ENCODE measurements at regions not wholly inside any gene's neighbourhood (a gene's known extent, or its start where the extent isn't known, plus 50 kb on each side); places are given as distances from the start of the nearest gene placed in this dataset.

DNA sequence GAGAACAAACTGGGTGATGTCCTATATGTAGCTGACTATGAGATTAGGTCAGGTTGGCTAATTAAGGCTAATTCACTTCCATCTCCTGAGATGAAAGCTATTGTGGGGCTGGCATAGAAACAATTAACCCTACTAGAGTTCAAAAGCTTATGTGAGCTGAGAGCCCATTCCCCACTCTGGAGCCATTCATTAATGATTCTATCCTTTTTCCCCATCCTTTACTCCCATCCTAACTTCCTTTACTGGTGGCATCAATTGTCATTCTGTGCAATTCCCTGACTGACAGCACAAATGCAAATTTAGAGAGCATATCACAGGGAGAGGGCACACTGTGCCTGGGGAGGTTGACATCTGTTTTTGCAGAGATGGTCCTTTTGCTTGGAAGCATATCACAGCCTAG, 103.9 kb downstream of the URB2 start:
- TF ChIP-seq, protein P1, sequence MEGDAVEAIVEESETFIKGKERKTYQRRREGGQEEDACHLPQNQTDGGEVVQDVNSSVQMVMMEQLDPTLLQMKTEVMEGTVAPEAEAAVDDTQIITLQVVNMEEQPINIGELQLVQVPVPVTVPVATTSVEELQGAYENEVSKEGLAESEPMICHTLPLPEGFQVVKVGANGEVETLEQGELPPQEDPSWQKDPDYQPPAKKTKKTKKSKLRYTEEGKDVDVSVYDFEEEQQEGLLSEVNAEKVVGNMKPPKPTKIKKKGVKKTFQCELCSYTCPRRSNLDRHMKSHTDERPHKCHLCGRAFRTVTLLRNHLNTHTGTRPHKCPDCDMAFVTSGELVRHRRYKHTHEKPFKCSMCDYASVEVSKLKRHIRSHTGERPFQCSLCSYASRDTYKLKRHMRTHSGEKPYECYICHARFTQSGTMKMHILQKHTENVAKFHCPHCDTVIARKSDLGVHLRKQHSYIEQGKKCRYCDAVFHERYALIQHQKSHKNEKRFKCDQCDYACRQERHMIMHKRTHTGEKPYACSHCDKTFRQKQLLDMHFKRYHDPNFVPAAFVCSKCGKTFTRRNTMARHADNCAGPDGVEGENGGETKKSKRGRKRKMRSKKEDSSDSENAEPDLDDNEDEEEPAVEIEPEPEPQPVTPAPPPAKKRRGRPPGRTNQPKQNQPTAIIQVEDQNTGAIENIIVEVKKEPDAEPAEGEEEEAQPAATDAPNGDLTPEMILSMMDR (optimal IDR thresholded peaks at IDR 0.05 in 1 of 3, IDR thresholded peaks at IDR 0.05 in 1 of 3, conservative IDR thresholded peaks at IDR 0.05 in 1 of 3; ENCODE audit: extremely low read depth in 1 of 3, insufficient read depth in 2 of 3, low read length in 3 of 3), result no peak
- TF ChIP-seq EZH2 (IDR thresholded peaks at IDR 0.05; ENCODE audit: low read length), result no peak
- Histone ChIP-seq H3K79me2 (ENCODE audit: control insufficient read depth, insufficient read depth, low read length) (no peaks in the 10 kb centered on the region), H2AFZ (ENCODE audit: control insufficient read depth, low read length) (no peak overlapping the region), H3K4me2 (ENCODE audit: control insufficient read depth, extremely low read depth, insufficient read depth, low read depth, low read length) (no peak overlapping the region), H3K9me3 (ENCODE audit: control insufficient read depth, low read depth, low read length) (no peaks in the 10 kb centered on the region), H3K9me1 (ENCODE audit: control insufficient read depth, extremely low read depth, insufficient read depth, low read length) (no peaks in the 10 kb centered on the region), H3K4me3 (ENCODE audit: control insufficient read depth in 2 of 3, extremely low read depth in 1 of 3, insufficient read depth in 2 of 3, low read depth in 1 of 3, low read length in 3 of 3) (no peak overlapping the region), H3K9ac (ENCODE audit: control insufficient read depth, extremely low read depth, insufficient read depth, low read length) (no peak overlapping the region), H3K27me3 (ENCODE audit: control insufficient read depth, extremely low read depth, insufficient read depth, low read length) (no peaks in the 10 kb centered on the region), H3K4me1 (ENCODE audit: control insufficient read depth, extremely low read depth, insufficient read depth, low read length) (no peaks in the 10 kb centered on the region), H3K27ac (ENCODE audit: control insufficient read depth, insufficient read depth, low read length) (no peak overlapping the region), H3K36me3 (ENCODE audit: control insufficient read depth in 2 of 2, extremely low read depth in 1 of 2, insufficient read depth in 2 of 2, low read length in 2 of 2) (no peaks in the 10 kb centered on the region), H4K20me1 (ENCODE audit: control insufficient read depth, extremely low read depth, insufficient read depth, low read length) (no peaks in the 10 kb centered on the region)
- DNase-seq (ENCODE audit: low read depth, low spot score) (no peak), FAIRE-seq (no peak)
- dilution Hi-C loops (cut with MboI; ENCODE audit: extremely low pct_ligation_motif_present, low sequenced_read_pairs), result no loop called here

DNA sequence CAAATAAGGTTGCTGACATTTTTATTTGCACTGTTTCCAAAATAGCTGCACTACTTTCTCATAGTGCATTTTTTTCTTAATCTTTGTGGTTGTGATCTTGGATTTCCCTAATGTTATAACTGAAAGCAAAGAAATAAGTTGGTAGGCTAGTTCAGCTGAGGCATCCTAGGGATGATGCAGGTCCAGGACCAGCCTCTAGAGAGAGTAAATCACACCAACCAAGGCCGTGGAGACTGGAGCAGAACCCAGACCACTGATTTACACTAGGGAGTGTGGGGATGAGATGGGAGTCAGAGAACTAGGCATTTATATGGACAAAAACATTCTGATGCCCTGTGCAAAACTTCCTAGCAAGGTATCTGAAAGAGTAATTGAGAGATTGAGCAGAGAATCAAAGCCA, 104.5 kb downstream of the URB2 start:
- Histone ChIP-seq H3K4me1 (ENCODE audit: control insufficient read depth, extremely low read depth, insufficient read depth, low read length) (no peaks in the 10 kb centered on the region), H3K27me3 (ENCODE audit: control insufficient read depth, extremely low read depth, insufficient read depth, low read length) (no peaks in the 10 kb centered on the region), H3K9ac (ENCODE audit: control insufficient read depth, extremely low read depth, insufficient read depth, low read length) (no peak overlapping the region), H2AFZ (ENCODE audit: control insufficient read depth, low read length) (no peak overlapping the region), H3K79me2 (ENCODE audit: control insufficient read depth, insufficient read depth, low read length) (no peaks in the 10 kb centered on the region), H3K4me2 (ENCODE audit: control insufficient read depth, extremely low read depth, insufficient read depth, low read depth, low read length) (no peak overlapping the region), H3K36me3 (ENCODE audit: control insufficient read depth in 2 of 2, extremely low read depth in 1 of 2, insufficient read depth in 2 of 2, low read length in 2 of 2) (no peaks in the 10 kb centered on the region), H3K4me3 (ENCODE audit: control insufficient read depth in 2 of 3, extremely low read depth in 1 of 3, insufficient read depth in 2 of 3, low read depth in 1 of 3, low read length in 3 of 3) (no peak overlapping the region), H3K27ac (ENCODE audit: control insufficient read depth, insufficient read depth, low read length) (no peak overlapping the region), H3K9me3 (ENCODE audit: control insufficient read depth, low read depth, low read length) (no peaks in the 10 kb centered on the region), H3K9me1 (ENCODE audit: control insufficient read depth, extremely low read depth, insufficient read depth, low read length) (no peaks in the 10 kb centered on the region), H4K20me1 (ENCODE audit: control insufficient read depth, extremely low read depth, insufficient read depth, low read length) (no peaks in the 10 kb centered on the region)
- DNase-seq (ENCODE audit: low read depth, low spot score), result no peak
- FAIRE-seq, result no peak
- TF ChIP-seq, protein P1 (optimal IDR thresholded peaks at IDR 0.05 in 1 of 3, IDR thresholded peaks at IDR 0.05 in 1 of 3, conservative IDR thresholded peaks at IDR 0.05 in 1 of 3; ENCODE audit: extremely low read depth in 1 of 3, insufficient read depth in 2 of 3, low read length in 3 of 3), result no peak
- no peak for TF ChIP-seq EZH2 (IDR thresholded peaks at IDR 0.05; ENCODE audit: low read length)
- dilution Hi-C loops (cut with MboI; ENCODE audit: extremely low pct_ligation_motif_present, low sequenced_read_pairs), result no loop called here

Data from keratinocyte (primary cell).